ENCODE measurements at regions not wholly inside any gene's neighbourhood (a gene's known extent, or its start where the extent isn't known, plus 50 kb on each side); places are given as distances from the start of the nearest gene placed in this dataset.

- TF ChIP-seq, protein P1, sequence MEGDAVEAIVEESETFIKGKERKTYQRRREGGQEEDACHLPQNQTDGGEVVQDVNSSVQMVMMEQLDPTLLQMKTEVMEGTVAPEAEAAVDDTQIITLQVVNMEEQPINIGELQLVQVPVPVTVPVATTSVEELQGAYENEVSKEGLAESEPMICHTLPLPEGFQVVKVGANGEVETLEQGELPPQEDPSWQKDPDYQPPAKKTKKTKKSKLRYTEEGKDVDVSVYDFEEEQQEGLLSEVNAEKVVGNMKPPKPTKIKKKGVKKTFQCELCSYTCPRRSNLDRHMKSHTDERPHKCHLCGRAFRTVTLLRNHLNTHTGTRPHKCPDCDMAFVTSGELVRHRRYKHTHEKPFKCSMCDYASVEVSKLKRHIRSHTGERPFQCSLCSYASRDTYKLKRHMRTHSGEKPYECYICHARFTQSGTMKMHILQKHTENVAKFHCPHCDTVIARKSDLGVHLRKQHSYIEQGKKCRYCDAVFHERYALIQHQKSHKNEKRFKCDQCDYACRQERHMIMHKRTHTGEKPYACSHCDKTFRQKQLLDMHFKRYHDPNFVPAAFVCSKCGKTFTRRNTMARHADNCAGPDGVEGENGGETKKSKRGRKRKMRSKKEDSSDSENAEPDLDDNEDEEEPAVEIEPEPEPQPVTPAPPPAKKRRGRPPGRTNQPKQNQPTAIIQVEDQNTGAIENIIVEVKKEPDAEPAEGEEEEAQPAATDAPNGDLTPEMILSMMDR (IDR thresholded peaks at IDR 0.05), result no peak
- no peak for TF ChIP-seq POLR2A (IDR thresholded peaks at IDR 0.05)
Measured at GRCh38 chr1:221497046-221497445, 244.8 kb downstream of the DUSP10 start.

All from body of pancreas (tissue), 4 donors.